ENCODE measurements at regions not wholly inside any gene's neighbourhood (a gene's known extent, or its start where the extent isn't known, plus 50 kb on each side); places are given as distances from the start of the nearest gene placed in this dataset.
"Not testable (repeated sequence)": the region's sequence is repeated elsewhere in the genome, so short reads cannot be mapped to it uniquely, and the experiment has no call there.

DNA sequence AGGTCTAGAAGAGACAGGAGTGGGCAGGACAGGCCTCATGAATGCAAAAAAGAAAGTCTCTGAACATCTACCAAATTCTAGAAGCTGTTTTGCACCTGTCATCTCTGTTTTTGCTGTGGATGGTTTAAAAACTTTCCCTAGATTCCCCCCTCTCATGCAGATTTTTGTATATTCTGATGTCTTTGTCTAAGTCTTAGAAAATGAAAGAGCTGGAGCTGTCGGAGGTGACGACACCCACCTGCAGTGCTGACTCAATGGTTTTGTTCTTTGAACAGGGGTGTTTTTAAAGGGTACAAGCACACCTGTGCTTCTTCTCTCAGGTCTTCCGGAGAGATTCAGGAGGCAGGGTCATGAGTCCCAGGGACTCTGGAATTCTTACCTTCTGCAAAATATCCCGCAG lies 128.2 kb upstream of the ALDH3B2 start:
- H2BK120ac ChIP-seq (replicated peaks; ENCODE audit: low read depth, low read length); H3K79me1 ChIP-seq (ENCODE audit: low read depth, low read length); H3K18ac ChIP-seq (ENCODE audit: extremely low read depth, low read length); H4K20me1 ChIP-seq (replicated peaks in 1 of 2; ENCODE audit: control insufficient read depth in 1 of 2, insufficient read depth in 2 of 2, low read length in 2 of 2); H2AFZ ChIP-seq (ENCODE audit: low read length); H3K36me3 ChIP-seq (ENCODE audit: control insufficient read depth in 2 of 4, insufficient read depth in 4 of 4, low read length in 3 of 4); H3K4me3 ChIP-seq (ENCODE audit: extremely low read depth in 1 of 4, insufficient read depth in 2 of 4, low read depth in 3 of 4, low read length in 4 of 4); H3K27ac ChIP-seq (ENCODE audit: low read depth, low read length); H3K27me3 ChIP-seq (replicated peaks in 1 of 4; ENCODE audit: control insufficient read depth in 3 of 4, extremely low read depth in 1 of 4, insufficient read depth in 3 of 4, low read length in 3 of 4); H3K9me3 ChIP-seq (ENCODE audit: insufficient read depth in 2 of 2, low read depth in 1 of 2, low read length in 1 of 2); H3K56ac ChIP-seq (replicated peaks; ENCODE audit: insufficient read length, low read depth, low read length); H3K4me2 ChIP-seq (ENCODE audit: insufficient read depth in 1 of 2, low read depth in 2 of 2, low read length in 2 of 2); FAIRE-seq; H3K4ac ChIP-seq (replicated peaks; ENCODE audit: insufficient read length, low read depth, low read length); H2BK15ac ChIP-seq (ENCODE audit: low read length); DNase-seq (ENCODE audit: low read depth in 1 of 2, low spot score in 2 of 2); CTCF ChIA-PET (ENCODE audit: partially characterized antibody); POLR2A ChIA-PET (ENCODE audit: partially characterized antibody); H3K4me1 ChIP-seq (replicated peaks in 1 of 4; ENCODE audit: control insufficient read depth in 3 of 4, insufficient read depth in 4 of 4, low read length in 3 of 4); H3K14ac ChIP-seq (ENCODE audit: insufficient read length); H3K23ac ChIP-seq (ENCODE audit: insufficient read length); H2AK5ac ChIP-seq (ENCODE audit: low read depth, low read length); H4K91ac ChIP-seq (replicated peaks; ENCODE audit: insufficient read length, low read length); H2BK20ac ChIP-seq (ENCODE audit: low read length); H3K79me2 ChIP-seq (ENCODE audit: control insufficient read depth in 1 of 2, insufficient read depth in 2 of 2, low read length in 2 of 2); H4K8ac ChIP-seq (ENCODE audit: extremely low read depth, insufficient read depth, low read length); H2BK5ac ChIP-seq (ENCODE audit: low read depth, low read length); H4K5ac ChIP-seq (ENCODE audit: insufficient read length, low read depth, low read length); H3K23me2 ChIP-seq (ENCODE audit: low read depth, low read length); H2BK12ac ChIP-seq (ENCODE audit: low read depth, low read length); H3K9ac ChIP-seq (replicated peaks in 1 of 4; ENCODE audit: extremely low read depth in 1 of 4, low read depth in 3 of 4, low read length in 3 of 4): not testable (repeated sequence)
- WGBS, 2 experiments (ENCODE audit: extremely low coverage in 1 of 2, insufficient coverage in 1 of 2, insufficient read length in 1 of 2, insufficient replicate concordance in 2 of 2, low coverage in 1 of 2, low lambda C conversion rate in 2 of 2, missing lambda C conversion rate in 1 of 2), result 82% methylated on average over 2 of the region's 4 CpGs; no CpG with 5 or more reads in 1 of the 2 experiments

DNA sequence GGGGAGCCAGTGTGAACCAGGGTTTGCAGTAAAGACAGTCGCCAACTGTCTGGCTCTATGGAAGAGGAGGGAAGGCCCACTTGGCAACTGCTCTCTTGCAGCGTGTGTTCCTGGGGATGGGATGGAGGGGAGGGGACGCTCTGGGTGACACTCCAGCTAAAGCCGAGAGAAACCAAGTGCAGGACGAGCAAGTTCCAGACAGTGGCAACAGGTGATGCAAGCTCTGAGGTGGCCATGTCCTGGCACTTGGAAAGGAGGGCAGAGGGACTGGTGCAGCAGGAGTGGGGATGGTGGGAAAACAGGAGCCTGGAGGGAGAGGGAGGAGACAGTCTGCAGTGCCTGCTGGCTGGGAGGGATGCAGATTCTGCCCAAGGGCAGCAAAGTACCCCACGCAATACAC lies 127.0 kb upstream of the ALDH3B2 start:
- H2AK5ac ChIP-seq (ENCODE audit: low read depth, low read length); H3K27ac ChIP-seq (ENCODE audit: low read depth, low read length); H2BK15ac ChIP-seq (ENCODE audit: low read length); H3K79me2 ChIP-seq (ENCODE audit: control insufficient read depth in 1 of 2, insufficient read depth in 2 of 2, low read length in 2 of 2); H3K4ac ChIP-seq (replicated peaks; ENCODE audit: insufficient read length, low read depth, low read length); H3K23me2 ChIP-seq (ENCODE audit: low read depth, low read length); H2AFZ ChIP-seq (ENCODE audit: low read length); H3K56ac ChIP-seq (replicated peaks; ENCODE audit: insufficient read length, low read depth, low read length); H3K9ac ChIP-seq (replicated peaks in 1 of 4; ENCODE audit: extremely low read depth in 1 of 4, low read depth in 3 of 4, low read length in 3 of 4); H3K4me2 ChIP-seq (ENCODE audit: insufficient read depth in 1 of 2, low read depth in 2 of 2, low read length in 2 of 2); H2BK5ac ChIP-seq (ENCODE audit: low read depth, low read length); H4K5ac ChIP-seq (ENCODE audit: insufficient read length, low read depth, low read length); DNase-seq (ENCODE audit: low read depth in 1 of 2, low spot score in 2 of 2); H3K18ac ChIP-seq (ENCODE audit: extremely low read depth, low read length); H4K91ac ChIP-seq (replicated peaks; ENCODE audit: insufficient read length, low read length); H3K4me1 ChIP-seq (replicated peaks in 1 of 4; ENCODE audit: control insufficient read depth in 3 of 4, insufficient read depth in 4 of 4, low read length in 3 of 4); H2BK120ac ChIP-seq (replicated peaks; ENCODE audit: low read depth, low read length); H3K23ac ChIP-seq (ENCODE audit: insufficient read length); H3K9me3 ChIP-seq (ENCODE audit: insufficient read depth in 2 of 2, low read depth in 1 of 2, low read length in 1 of 2); H3K36me3 ChIP-seq (ENCODE audit: control insufficient read depth in 2 of 4, insufficient read depth in 4 of 4, low read length in 3 of 4); H4K20me1 ChIP-seq (replicated peaks in 1 of 2; ENCODE audit: control insufficient read depth in 1 of 2, insufficient read depth in 2 of 2, low read length in 2 of 2); POLR2A ChIA-PET (ENCODE audit: partially characterized antibody); H4K8ac ChIP-seq (ENCODE audit: extremely low read depth, insufficient read depth, low read length); FAIRE-seq; H2BK20ac ChIP-seq (ENCODE audit: low read length); H3K79me1 ChIP-seq (ENCODE audit: low read depth, low read length); H2BK12ac ChIP-seq (ENCODE audit: low read depth, low read length); H3K27me3 ChIP-seq (replicated peaks in 1 of 4; ENCODE audit: control insufficient read depth in 3 of 4, extremely low read depth in 1 of 4, insufficient read depth in 3 of 4, low read length in 3 of 4); H3K14ac ChIP-seq (ENCODE audit: insufficient read length); H3K4me3 ChIP-seq (ENCODE audit: extremely low read depth in 1 of 4, insufficient read depth in 2 of 4, low read depth in 3 of 4, low read length in 4 of 4): not testable (repeated sequence)
- CTCF ChIA-PET (ENCODE audit: partially characterized antibody), result interaction anchor here (1.1 to 1.4 kb wide), 3 partner anchors 39 to 169 kb away, joined by 3 to 5 read pairs (median 3); no protein-coding TSS in a partner anchor
- WGBS, 2 experiments (ENCODE audit: extremely low coverage in 1 of 2, insufficient coverage in 1 of 2, insufficient read length in 1 of 2, insufficient replicate concordance in 2 of 2, low coverage in 1 of 2, low lambda C conversion rate in 2 of 2, missing lambda C conversion rate in 1 of 2), result 84% methylated on average over 6 of the region's 6 CpGs; no CpG with 5 or more reads in 1 of the 2 experiments

Data from H1 (cell line).